Activated T-cell treated with anti-CD3 and anti-CD28 coated beads, Interleukin-2, amount 50 U/mL, for 72 hours (primary cell): ENCODE measurements at regions not wholly inside any gene's neighbourhood (a gene's known extent, or its start where the extent isn't known, plus 50 kb on each side); places are given as distances from the start of the nearest gene placed in this dataset.

Source experiments
- ATAC-seq, 2 donors: fragments of 150-1000 bp; cut with Tn5 transposase; replicated peaks in 1 of 2; 2 replicates each; pipeline ENCODE4 v1.10.0; 2021; ENCODE audit warnings: moderate library complexity in 2 of 2, mild to moderate bottlenecking in 1 of 2
- DNase-seq, 2 donors: peaks; one replicate each; pipeline ENCODE4 v3.0.0; 2021 to 2022; ENCODE audit warnings: mixed read lengths in 1 of 2
- H3K27ac Mint-ChIP-seq: one replicate; pipeline ENCODE4 v1.8.0; 2022; ENCODE audit warnings: mild to moderate bottlenecking, moderate library complexity, mixed read lengths
- H3K27me3 Mint-ChIP-seq: one replicate; pipeline ENCODE4 v1.8.0; 2022; ENCODE audit warnings: low read depth, mixed read lengths
- H3K36me3 Mint-ChIP-seq, 2 donors: one replicate each; pipeline ENCODE4 v1.8.0; 2022; ENCODE audit warnings: mixed read lengths in 2 of 2, mild to moderate bottlenecking in 1 of 2; ENCODE audit not compliant: insufficient read depth in 2 of 2
- H3K4me1 Mint-ChIP-seq: one replicate; pipeline ENCODE4 v1.8.0; 2022; ENCODE audit warnings: low read depth, mixed read lengths
- H3K4me3 Mint-ChIP-seq, 2 donors: one replicate each; pipeline ENCODE4 v1.8.0; 2022; ENCODE audit warnings: mild to moderate bottlenecking in 2 of 2, mixed read lengths in 2 of 2, moderate library complexity in 2 of 2
- H3K9me3 Mint-ChIP-seq, 2 donors: one replicate each; pipeline ENCODE4 v1.8.0; 2022; ENCODE audit warnings: mixed read lengths in 2 of 2

DNA sequence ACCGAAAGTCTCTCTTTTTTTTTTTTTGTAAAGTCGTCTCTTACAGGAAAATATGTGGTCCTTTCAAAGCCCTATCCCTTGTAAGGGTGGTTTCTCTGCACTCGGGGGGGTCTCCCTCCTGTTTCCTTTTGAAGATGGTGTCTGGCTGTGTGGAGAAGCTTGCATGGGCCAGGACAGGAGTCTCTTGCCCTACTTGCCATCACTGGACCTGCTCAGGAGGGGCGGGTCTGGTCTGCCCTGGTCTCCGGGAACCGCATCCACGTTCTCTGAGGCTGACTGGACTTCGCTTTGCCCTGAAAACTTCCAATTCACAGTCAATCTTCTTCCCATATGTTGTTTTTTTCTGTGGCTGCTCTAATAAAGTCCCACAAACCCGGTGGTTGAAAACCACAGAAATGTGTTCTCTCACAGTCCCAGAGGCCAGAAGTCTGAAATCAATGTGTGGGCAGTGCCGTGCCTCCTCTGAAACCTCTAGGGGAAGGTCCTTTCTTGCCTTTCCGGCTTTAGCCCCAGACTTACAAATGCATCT, 92.9 kb upstream of the IER5L start:
- Mint-ChIP-seq H3K36me3 (no peaks in the 10 kb centered on the region), H3K4me1 (peaks cover 28% of the 10 kb centered on the region), H3K27ac (no peak overlapping the region), H3K9me3 (no peaks in the 10 kb centered on the region), H3K4me3 (peak overlapping the region; percentile 70 to 72), H3K27me3 (no peaks in the 10 kb centered on the region)
- ATAC-seq (no peak), DNase-seq (peak; percentile 5 to 9)

DNA sequence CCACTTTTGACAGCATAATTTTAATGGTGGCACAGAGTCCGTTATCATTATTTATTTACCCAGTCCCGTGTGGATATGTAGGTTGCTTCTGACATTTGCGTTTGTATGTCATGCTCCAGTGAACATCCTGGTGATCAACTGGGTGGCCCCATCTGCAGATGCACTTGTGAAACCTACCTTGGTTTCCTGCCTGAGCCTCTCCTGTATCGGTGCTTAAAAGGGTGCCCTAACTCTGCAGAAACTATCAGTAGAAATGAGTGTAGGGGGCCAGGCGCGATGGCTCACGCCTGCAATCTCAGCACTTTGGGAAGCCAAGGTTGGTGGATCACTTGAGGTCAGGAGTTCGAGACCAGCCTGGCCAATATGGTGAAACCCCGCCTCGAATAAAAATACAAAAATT, 92.1 kb upstream of the IER5L start:
- DNase-seq (peak; percentile 53 to 67), ATAC-seq (peak; percentile 92 to 94)
- Mint-ChIP-seq H3K27ac (no peak overlapping the region), H3K4me3 (peak overlapping the region; percentile 70 to 72), H3K4me1 (peaks cover 28% of the 10 kb centered on the region), H3K9me3 (no peaks in the 10 kb centered on the region), H3K36me3 (no peaks in the 10 kb centered on the region), H3K27me3 (no peaks in the 10 kb centered on the region)

DNA sequence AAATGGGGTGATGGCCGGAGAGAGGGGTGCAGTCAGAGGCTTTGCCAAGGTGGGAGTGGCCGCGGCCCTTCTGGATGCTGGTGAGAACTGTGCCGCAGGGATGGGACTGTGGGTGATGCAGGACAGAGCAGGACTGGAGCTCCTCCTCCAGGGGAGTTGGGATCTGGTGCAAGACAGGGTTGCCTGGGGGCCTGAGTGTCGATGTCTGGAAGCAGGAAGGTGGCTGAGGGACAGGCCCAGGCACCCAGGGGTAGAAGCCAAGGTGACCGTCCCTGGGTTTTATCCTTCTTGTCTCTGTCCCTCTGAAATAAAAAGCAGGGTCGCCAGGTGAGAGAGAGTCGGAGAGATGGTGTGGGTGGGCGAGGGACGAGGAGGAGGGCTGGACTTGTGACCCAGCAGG, 89.1 kb upstream of the IER5L start:
- no peak for ATAC-seq
- no peaks in the 10 kb centered on the region for H3K9me3 Mint-ChIP-seq
- no peak overlapping the region for H3K27ac Mint-ChIP-seq
- H3K4me1 Mint-ChIP-seq = peaks cover 25% of the 10 kb centered on the region
- no peak for DNase-seq
- no peak overlapping the region for H3K4me3 Mint-ChIP-seq
- H3K27me3 Mint-ChIP-seq = no peaks in the 10 kb centered on the region
- H3K36me3 Mint-ChIP-seq = no peaks in the 10 kb centered on the region

DNA sequence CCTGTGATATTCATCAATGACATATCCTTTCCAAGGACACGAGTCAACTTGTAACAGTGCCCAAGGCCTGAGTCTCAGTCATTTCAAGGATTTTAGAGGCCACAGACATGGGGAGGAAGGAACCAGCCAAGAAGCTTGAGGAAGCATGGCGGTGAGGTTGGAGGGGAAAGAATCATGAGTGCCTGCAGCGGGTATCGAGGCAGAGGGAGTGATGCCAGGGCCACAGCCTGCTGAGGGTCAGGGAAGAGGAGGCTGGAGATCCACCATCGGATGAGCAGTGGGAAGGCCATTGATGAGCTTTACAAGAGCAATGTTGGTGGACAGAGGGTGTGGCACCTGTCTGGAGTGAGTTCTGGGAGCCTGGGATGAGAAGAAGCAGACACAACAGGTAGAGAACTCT, 88.5 kb upstream of the IER5L start:
- H3K4me3 Mint-ChIP-seq = no peak overlapping the region
- no peaks in the 10 kb centered on the region for H3K9me3 Mint-ChIP-seq
- peaks cover 25% of the 10 kb centered on the region for H3K4me1 Mint-ChIP-seq
- H3K36me3 Mint-ChIP-seq = no peaks in the 10 kb centered on the region
- ATAC-seq = no peak
- no peak overlapping the region for H3K27ac Mint-ChIP-seq
- H3K27me3 Mint-ChIP-seq = no peaks in the 10 kb centered on the region
- DNase-seq = no peak

DNA sequence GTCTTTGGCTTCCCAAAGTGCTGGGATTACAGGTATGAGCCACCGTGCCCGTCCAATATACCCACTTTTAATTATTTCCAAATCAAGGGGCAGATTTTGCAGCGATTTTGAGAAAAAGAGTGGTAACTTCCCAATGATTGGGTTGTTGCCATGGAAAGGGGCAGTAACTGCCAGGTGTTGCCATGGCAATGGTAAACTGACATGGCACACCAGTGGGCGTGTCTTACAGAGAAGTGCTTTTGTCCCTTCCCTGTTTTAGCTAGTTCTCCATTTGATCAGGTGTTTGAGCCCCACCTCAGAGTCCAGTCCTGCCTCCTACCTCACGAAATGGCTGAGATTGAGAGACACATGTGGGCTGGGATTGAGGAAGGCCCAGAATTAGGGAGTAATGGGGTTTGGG, 86.3 kb upstream of the IER5L start:
- no peaks in the 10 kb centered on the region for H3K9me3 Mint-ChIP-seq
- H3K4me3 Mint-ChIP-seq = no peak overlapping the region
- H3K27ac Mint-ChIP-seq = no peak overlapping the region
- no peak for ATAC-seq
- peaks cover 18% of the 10 kb centered on the region for H3K27me3 Mint-ChIP-seq
- H3K36me3 Mint-ChIP-seq = no peaks in the 10 kb centered on the region
- no peak for DNase-seq
- peaks cover 22% of the 10 kb centered on the region for H3K4me1 Mint-ChIP-seq

DNA sequence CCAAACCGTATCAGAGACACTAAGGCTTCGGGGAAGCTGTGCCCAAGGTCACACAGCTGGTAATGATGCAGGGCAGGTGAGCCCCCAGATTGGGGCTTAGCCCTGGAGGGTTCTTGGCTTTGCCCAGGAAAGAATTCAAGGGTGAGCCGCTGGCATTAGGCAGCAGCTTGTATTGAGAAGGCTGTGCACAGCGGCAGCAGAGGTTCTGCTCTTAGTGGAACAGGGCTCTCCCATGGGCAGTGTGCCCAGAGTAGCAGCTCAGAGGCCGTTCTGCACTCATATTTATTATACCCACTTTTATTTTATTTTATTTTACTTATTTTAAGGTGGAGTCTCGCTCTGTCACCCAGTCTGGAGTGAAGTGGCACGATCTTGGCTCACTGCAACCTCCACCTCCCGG, 85.8 kb upstream of the IER5L start:
- DNase-seq (no peak), ATAC-seq (no peak)
- H3K9me3 Mint-ChIP-seq = no peaks in the 10 kb centered on the region
- H3K36me3 Mint-ChIP-seq = no peaks in the 10 kb centered on the region
- peaks cover 23% of the 10 kb centered on the region for H3K27me3 Mint-ChIP-seq
- H3K27ac Mint-ChIP-seq = no peak overlapping the region
- H3K4me1 Mint-ChIP-seq = peaks cover 28% of the 10 kb centered on the region
- no peak overlapping the region for H3K4me3 Mint-ChIP-seq

DNA sequence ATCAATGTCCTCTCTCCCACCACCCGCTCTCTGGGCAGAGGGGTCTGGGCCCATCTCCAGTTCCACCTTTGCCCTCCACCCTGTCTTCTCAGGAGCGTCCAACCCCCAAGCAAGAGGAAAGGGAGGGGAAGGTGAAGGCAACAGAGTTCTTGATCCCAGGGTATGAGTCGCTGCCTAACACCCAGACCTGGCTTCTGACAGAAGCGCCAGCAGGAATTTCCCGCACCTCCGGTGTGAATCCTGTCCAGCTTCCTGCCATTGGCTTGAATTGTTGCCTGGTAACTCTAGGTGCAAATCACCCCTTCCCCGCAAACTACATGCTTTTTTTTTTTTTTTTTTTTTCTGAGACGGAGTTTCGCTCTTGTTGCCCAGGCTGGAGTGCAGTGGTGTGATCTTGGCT, 84.2 kb upstream of the IER5L start:
- Mint-ChIP-seq H3K9me3 (no peaks in the 10 kb centered on the region), H3K4me1 (peaks cover 34% of the 10 kb centered on the region), H3K27ac (no peak overlapping the region), H3K36me3 (no peaks in the 10 kb centered on the region), H3K4me3 (no peak overlapping the region), H3K27me3 (peaks cover 24% of the 10 kb centered on the region)
- DNase-seq (no peak), ATAC-seq (no peak)

DNA sequence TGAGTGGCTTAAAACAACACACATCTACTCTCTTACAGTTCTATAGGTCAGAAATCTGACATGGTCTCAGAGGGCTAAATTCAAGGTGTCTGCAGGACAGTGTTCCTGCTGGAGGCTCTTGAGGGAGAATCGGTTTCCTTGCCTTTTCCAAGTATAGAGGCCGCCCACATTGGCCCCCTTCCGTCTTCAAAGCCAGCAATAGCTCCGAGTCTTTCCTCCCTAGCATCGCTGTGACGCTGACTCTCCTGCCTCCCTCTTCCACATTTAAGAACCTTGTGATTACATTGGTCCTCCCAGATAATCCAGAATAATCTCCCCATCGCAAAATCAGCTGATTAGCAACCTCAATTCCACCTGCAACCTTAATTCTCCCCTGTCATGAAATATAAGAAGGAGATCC, 81.3 kb upstream of the IER5L start:
- H3K9me3 Mint-ChIP-seq = no peaks in the 10 kb centered on the region
- DNase-seq (no peak), ATAC-seq (no peak)
- H3K4me3 Mint-ChIP-seq = peak overlapping the region; percentile 57 to 78
- H3K27ac Mint-ChIP-seq = no peak overlapping the region
- H3K36me3 Mint-ChIP-seq = no peaks in the 10 kb centered on the region
- peaks cover 34% of the 10 kb centered on the region for H3K4me1 Mint-ChIP-seq
- peaks cover 24% of the 10 kb centered on the region for H3K27me3 Mint-ChIP-seq

DNA sequence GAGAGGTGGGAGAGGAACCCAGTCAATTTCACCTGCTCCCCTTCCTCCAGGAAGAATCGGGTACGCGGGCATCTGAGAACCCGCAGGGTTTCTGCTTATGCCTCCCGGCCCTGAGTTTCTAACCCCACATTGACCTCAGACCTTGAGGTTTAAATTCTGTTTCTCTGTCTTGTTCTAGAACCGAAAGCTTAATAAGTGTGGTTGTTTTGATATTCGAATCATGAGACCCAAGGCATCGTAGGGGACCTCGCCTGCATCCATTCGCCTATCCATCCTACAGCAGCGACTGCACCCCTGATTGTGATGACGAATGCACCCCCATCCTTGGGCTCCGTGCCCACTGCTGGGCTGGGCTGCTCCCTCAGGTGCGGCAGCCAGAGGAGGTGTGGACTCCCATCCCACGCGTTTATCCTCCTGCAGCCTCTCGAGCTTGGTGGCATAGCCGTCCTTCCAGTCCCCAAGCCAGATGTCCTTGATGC, 80.8 kb upstream of the IER5L start:
- Mint-ChIP-seq H3K27me3 (peaks cover 24% of the 10 kb centered on the region), H3K4me3 (peak overlapping the region; percentile 57 to 78), H3K9me3 (no peaks in the 10 kb centered on the region), H3K36me3 (no peaks in the 10 kb centered on the region), H3K4me1 (peaks cover 34% of the 10 kb centered on the region), H3K27ac (no peak overlapping the region)
- no peak for DNase-seq
- peak; percentile 6 to 16 for ATAC-seq

DNA sequence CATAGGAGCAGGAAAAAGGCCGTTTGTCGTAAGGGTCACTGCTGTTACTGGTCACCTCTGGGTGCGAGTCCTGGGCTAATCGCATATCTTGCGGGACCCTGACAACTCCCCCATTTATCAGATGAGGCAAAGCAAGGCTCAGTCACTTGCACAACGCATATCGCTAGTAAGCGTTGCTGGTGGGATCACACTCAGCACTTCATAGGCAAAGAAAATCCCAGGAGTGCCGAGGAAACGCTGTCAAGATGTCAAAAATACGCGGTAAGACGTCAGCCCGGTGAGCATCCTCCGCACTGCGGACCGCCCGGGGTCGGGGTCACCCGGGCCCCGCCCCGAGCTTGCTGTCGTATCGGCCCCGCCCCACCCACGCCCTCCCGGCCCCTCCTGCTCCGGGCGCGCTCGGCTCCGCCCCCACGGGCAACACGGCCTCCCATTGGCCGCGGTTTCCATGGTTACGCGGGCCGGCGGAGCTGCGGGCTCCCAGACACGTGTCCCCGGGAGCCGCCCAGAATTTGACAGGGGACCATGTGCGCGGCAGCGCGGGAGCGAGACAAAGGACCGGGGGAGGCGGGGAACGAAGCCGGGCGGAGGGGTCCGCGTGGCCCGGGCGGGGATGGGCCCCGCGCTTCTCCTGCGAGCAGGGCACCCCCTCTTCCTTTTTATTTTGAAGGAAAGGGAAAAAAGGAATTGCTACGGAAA, 80.2 kb upstream of the IER5L start:
- peaks cover 34% of the 10 kb centered on the region for H3K4me1 Mint-ChIP-seq
- no peaks in the 10 kb centered on the region for H3K9me3 Mint-ChIP-seq
- DNase-seq = peak; percentile 91
- no peak overlapping the region for H3K27ac Mint-ChIP-seq
- peak overlapping the region; percentile 59 to 78 for H3K4me3 Mint-ChIP-seq
- ATAC-seq = peak; percentile 94 to 99
- peaks cover 24% of the 10 kb centered on the region for H3K27me3 Mint-ChIP-seq
- H3K36me3 Mint-ChIP-seq = no peaks in the 10 kb centered on the region

DNA sequence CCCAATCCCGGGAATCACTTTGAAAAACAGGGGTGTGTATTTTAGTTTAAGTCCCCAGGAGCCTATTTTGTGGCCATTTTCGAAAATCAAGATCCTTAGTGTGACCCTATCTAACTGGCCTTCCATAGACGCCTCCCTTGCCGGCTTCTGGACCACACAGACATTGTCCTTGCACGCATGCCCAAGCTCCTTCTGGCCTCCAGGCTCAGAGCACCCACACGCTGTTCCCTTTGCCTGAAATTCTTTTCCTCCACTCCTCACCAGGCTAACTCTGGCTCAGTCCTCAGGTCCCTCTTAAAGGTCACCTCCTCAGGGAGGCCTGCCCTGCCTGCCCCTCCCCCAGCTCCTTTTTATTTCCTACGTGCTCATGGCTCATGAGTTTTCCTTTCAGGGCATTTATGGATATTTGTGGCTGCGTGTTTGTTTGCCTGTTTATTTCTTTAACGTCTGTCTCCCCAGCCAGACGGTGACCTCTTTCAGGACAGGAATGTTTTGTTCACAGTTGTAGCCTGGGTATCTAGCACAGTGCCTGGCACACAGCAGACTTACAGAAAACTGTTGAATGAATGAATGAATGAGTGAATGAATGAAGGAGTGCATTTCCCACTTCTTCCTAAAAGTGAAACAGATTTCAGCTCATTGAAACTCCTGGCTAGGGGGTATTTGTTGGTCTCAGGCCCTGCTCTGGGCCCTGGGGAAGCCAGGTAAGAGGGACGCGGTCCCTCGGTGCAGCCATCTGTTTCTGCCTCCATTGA, 79.1 kb upstream of the IER5L start:
- H3K27me3 Mint-ChIP-seq = peaks cover 24% of the 10 kb centered on the region
- no peak overlapping the region for H3K4me3 Mint-ChIP-seq
- DNase-seq (no peak), ATAC-seq (no peak)
- H3K4me1 Mint-ChIP-seq = peaks cover 34% of the 10 kb centered on the region
- H3K36me3 Mint-ChIP-seq = no peaks in the 10 kb centered on the region
- no peaks in the 10 kb centered on the region for H3K9me3 Mint-ChIP-seq
- no peak overlapping the region for H3K27ac Mint-ChIP-seq

DNA sequence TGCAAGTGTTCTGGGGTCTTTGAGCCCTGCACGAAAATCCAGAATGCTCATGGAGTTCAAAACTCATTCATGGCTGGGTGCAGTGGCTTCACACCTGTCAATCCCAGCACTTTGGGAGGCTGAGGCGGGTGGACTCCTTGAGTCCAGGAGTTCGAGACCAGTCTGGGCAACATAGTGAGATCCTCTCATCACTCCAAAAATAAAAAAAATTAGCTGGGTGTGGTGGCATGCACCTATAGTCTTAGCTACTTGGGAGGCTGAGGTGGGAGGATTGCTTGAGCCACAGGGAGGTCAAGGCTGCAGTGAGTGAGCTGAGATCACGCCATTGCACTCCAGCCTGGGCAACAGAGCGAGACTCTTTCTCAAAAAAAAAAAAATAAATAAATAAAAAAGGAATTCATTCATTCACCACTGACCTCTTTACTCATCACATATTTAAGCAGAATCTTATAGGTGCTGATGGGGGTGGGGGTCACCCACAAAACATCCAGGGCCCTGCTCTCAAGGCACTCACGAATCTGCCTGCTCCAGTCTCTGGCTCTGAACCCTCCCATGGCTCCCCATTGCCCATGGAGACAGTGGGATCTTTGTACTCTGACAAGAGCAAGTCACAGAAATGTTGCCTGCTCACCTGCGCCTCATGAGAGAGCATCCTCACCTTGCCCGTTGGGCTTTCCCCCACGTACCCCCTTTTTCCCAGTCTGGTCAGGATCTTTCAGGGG, 76.7 kb upstream of the IER5L start:
- H3K4me3 Mint-ChIP-seq = no peak overlapping the region
- peaks cover 16% of the 10 kb centered on the region for H3K4me1 Mint-ChIP-seq
- H3K9me3 Mint-ChIP-seq = no peaks in the 10 kb centered on the region
- DNase-seq = no peak
- ATAC-seq = no peak
- no peaks in the 10 kb centered on the region for H3K36me3 Mint-ChIP-seq
- H3K27ac Mint-ChIP-seq = no peak overlapping the region
- peaks cover 10% of the 10 kb centered on the region for H3K27me3 Mint-ChIP-seq

DNA sequence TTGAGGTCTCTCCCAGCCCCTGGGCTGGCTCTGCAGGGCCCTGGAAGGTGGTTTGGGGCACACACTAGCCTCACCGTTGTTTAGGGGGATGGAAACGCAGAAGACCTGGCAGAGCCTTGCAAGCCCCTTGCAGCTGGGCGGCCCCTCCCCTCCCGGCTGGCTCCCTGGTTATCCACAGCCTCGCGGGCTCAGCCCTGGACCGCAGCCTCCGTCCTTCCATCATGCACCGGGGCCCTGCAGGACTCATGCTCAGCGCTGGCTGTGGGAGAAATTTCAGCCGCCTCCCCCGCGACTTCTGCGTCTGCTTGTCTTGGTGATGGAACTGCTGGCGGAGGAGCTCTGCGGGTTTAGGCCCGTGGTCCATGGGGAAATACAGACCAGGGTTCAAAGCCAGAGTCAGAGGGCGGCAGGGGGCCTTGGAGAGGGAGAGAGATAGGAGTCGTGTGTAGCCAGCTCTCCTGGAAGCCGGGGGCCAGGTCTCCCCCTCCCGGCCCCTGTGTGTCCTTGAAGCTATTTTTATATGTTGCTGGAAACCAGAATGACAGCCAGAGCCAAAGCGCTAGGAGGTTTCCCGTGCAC, 75.8 kb upstream of the IER5L start:
- peaks cover 7% of the 10 kb centered on the region for H3K4me1 Mint-ChIP-seq

More for the DNA sequence above, 75.8 kb upstream of the IER5L start:
- no peak for ATAC-seq
- H3K27ac Mint-ChIP-seq = no peak overlapping the region
- no peaks in the 10 kb centered on the region for H3K9me3 Mint-ChIP-seq
- no peak for DNase-seq
- H3K4me3 Mint-ChIP-seq = no peak overlapping the region
- H3K36me3 Mint-ChIP-seq = no peaks in the 10 kb centered on the region
- peaks cover 1% of the 10 kb centered on the region for H3K27me3 Mint-ChIP-seq
